GM12891 (cell line): ENCODE measurements at regions not wholly inside any gene's neighbourhood (a gene's known extent, or its start where the extent isn't known, plus 50 kb on each side); places are given as distances from the start of the nearest gene placed in this dataset.

Experiments used
- PAX5 ChIP-seq: IDR thresholded peaks from 2 replicates; pipeline ENCODE4 v1.6.1; 2011; ENCODE audit warnings: low read length, moderate library complexity, mild to moderate bottlenecking; ENCODE audit not compliant: insufficient read depth, severe bottlenecking
- POLR2A ChIP-seq: IDR thresholded peaks from 2 replicates; pipeline ENCODE4 v1.6.1; 2011; ENCODE audit warnings: low read depth, low read length, control low read depth
- POLR2AphosphoS5 ChIP-seq: IDR thresholded peaks from 2 replicates; pipeline ENCODE4 v1.6.1; 2011; ENCODE audit warnings: low read depth, low read length, control low read depth
- POU2F2 ChIP-seq: IDR thresholded peaks from 2 replicates; pipeline ENCODE4 v1.6.1; 2011; ENCODE audit warnings: low read depth, mild to moderate bottlenecking, control low read depth, low read length, moderate library complexity
- SPI1 ChIP-seq: IDR thresholded peaks from 2 replicates; pipeline ENCODE4 v1.6.1; 2011; ENCODE audit warnings: low read depth, low read length, control low read depth
- TAF1 ChIP-seq: IDR thresholded peaks from 2 replicates; pipeline ENCODE4 v1.6.1; 2011; ENCODE audit warnings: low read depth, low read length, control low read depth

DNA sequence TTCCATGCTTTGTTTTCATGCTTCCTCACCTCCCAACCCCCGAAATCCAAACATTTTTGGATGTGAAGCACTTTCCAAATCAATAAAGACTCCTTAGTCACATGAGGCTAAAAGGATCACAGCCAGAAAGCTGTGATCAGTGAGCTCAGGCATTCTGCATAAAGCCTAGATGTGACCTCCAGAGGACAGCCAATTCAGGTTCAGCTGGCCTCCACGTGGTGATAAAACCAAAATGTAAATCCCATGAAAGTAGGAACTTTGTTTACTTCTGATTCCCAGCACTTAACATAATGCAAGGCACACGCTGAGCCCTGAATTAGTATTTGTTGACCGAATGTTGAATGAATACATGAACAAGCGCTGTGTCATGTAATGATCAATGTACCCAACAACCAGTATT lies 249.5 kb upstream of the EOMES start:
- TF ChIP-seq POLR2AphosphoS5 (no peak), POLR2A (no peak), TAF1 (no peak), SPI1 (no peak), POU2F2 (no peak), PAX5 (no peak)
